ENCODE measurements at regions not wholly inside any gene's neighbourhood (a gene's known extent, or its start where the extent isn't known, plus 50 kb on each side); places are given as distances from the start of the nearest gene placed in this dataset.

DNA sequence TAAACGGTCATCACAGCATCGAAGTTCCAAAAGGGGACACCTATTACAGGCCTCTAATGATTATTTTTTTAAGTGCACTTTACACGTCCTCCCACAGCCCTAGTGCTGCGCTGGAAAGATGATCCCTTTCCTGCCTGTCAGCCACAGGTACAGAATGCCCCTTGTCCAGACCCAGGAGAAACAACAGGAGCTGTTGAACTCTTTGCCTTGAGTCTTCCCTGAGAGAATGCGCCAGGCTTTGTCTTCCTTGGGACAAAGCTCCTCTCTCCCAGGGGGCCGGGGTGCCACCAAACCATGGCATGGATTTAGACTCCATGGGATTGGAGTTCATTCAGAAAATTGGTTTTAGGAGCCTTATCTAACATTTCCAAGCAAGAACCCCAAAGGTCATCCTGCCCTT, 319.0 kb upstream of the SOX11 start:
- no peaks in the 10 kb centered on the region for H3K27me3 Mint-ChIP-seq (ENCODE audit: low read depth)
- no peak overlapping the region for H3K27ac Mint-ChIP-seq (ENCODE audit: unreplicated experiment)
- no peaks in the 10 kb centered on the region for H3K9me3 Mint-ChIP-seq (ENCODE audit: low read depth)
- peaks cover 7% of the 10 kb centered on the region for H3K4me1 Mint-ChIP-seq (ENCODE audit: low read depth)
- TF ChIP-seq, protein P1, sequence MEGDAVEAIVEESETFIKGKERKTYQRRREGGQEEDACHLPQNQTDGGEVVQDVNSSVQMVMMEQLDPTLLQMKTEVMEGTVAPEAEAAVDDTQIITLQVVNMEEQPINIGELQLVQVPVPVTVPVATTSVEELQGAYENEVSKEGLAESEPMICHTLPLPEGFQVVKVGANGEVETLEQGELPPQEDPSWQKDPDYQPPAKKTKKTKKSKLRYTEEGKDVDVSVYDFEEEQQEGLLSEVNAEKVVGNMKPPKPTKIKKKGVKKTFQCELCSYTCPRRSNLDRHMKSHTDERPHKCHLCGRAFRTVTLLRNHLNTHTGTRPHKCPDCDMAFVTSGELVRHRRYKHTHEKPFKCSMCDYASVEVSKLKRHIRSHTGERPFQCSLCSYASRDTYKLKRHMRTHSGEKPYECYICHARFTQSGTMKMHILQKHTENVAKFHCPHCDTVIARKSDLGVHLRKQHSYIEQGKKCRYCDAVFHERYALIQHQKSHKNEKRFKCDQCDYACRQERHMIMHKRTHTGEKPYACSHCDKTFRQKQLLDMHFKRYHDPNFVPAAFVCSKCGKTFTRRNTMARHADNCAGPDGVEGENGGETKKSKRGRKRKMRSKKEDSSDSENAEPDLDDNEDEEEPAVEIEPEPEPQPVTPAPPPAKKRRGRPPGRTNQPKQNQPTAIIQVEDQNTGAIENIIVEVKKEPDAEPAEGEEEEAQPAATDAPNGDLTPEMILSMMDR (IDR thresholded peaks at IDR 0.05), result no peak
- peak overlapping the region; percentile 55 for H3K4me3 Mint-ChIP-seq (ENCODE audit: unreplicated experiment)
- H3K36me3 Mint-ChIP-seq (ENCODE audit: low read depth), result peaks cover 2% of the 10 kb centered on the region
- DNase-seq (ENCODE audit: low spot score), result no peak

DNA sequence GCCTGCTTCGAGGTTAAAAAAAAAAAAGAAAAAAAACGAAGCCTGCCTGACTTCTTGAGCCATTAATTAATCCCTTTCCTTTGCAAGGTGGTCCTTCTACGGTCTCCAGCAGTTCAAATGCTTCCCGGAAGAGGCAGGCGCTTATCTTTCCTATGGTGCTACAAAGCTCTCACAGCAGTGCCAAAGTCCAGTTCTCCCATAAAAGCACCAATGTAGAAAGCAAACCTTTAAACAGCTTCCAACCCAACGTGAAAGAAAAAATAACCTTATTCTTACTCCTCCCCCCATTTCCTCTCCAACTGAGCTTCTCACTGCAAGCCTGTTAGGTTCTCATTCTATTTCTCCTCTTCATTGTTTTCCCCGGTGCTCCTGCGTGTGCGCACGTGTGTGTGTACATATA, 317.4 kb upstream of the SOX11 start:
- Mint-ChIP-seq H3K4me3 (ENCODE audit: unreplicated experiment) (no peak overlapping the region), H3K9me3 (ENCODE audit: low read depth) (no peaks in the 10 kb centered on the region), H3K27ac (ENCODE audit: unreplicated experiment) (no peak overlapping the region), H3K36me3 (ENCODE audit: low read depth) (peaks cover 2% of the 10 kb centered on the region), H3K27me3 (ENCODE audit: low read depth) (no peaks in the 10 kb centered on the region), H3K4me1 (ENCODE audit: low read depth) (peaks cover 7% of the 10 kb centered on the region)
- DNase-seq (ENCODE audit: low spot score), result no peak
- TF ChIP-seq, protein P1 (IDR thresholded peaks at IDR 0.05), result no peak

DNA sequence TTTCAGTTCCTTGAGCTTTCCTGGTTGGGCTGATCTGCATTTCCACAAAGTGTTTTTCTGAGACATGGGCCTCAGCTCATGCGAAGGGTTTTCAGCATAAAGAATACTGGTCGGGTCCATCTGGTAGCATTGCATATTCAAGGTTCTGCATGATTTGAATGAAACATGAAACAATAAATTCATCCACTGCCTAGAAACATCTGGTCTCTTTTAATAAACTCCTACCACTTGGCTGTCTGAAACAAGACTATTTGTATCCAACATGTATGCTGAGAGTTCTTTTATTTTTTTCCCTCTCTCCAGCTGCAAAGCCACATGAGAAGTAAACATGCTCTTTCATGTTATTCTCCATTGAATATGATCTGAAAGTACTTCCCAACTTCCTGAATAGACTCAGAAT, 314.9 kb upstream of the SOX11 start:
- H3K36me3 Mint-ChIP-seq (ENCODE audit: low read depth), result peaks cover 2% of the 10 kb centered on the region
- no peaks in the 10 kb centered on the region for H3K9me3 Mint-ChIP-seq (ENCODE audit: low read depth)
- H3K27me3 Mint-ChIP-seq (ENCODE audit: low read depth), result no peaks in the 10 kb centered on the region
- TF ChIP-seq, protein P1 (IDR thresholded peaks at IDR 0.05), result no peak
- DNase-seq (ENCODE audit: low spot score), result no peak
- H3K4me1 Mint-ChIP-seq (ENCODE audit: low read depth), result peaks cover 7% of the 10 kb centered on the region
- H3K4me3 Mint-ChIP-seq (ENCODE audit: unreplicated experiment), result no peak overlapping the region
- H3K27ac Mint-ChIP-seq (ENCODE audit: unreplicated experiment), result no peak overlapping the region

DNA sequence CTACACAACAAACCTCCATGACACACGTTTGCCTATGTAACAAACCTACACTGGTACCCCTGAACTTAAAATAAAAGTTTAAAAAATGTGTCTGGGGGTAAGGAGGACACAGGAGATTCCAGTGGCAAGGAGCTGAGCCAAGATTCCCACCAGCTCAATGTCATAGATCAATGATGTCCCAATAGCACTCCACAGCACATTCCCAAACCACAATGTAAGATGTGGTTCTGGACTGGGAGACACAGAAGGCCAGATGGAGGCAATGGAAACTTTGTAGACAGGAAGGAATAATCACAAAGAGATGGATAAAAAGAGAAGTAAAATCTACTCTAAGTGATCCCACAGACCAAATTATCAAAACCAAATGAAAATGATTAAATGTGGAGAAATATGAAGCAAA, 312.4 kb upstream of the SOX11 start:
- TF ChIP-seq, protein P1 (IDR thresholded peaks at IDR 0.05), result no peak
- no peak overlapping the region for H3K27ac Mint-ChIP-seq (ENCODE audit: unreplicated experiment)
- no peaks in the 10 kb centered on the region for H3K4me1 Mint-ChIP-seq (ENCODE audit: low read depth)
- H3K4me3 Mint-ChIP-seq (ENCODE audit: unreplicated experiment), result no peak overlapping the region
- no peaks in the 10 kb centered on the region for H3K27me3 Mint-ChIP-seq (ENCODE audit: low read depth)
- no peaks in the 10 kb centered on the region for H3K9me3 Mint-ChIP-seq (ENCODE audit: low read depth)
- H3K36me3 Mint-ChIP-seq (ENCODE audit: low read depth), result peaks cover 2% of the 10 kb centered on the region
- no peak for DNase-seq (ENCODE audit: low spot score)

DNA sequence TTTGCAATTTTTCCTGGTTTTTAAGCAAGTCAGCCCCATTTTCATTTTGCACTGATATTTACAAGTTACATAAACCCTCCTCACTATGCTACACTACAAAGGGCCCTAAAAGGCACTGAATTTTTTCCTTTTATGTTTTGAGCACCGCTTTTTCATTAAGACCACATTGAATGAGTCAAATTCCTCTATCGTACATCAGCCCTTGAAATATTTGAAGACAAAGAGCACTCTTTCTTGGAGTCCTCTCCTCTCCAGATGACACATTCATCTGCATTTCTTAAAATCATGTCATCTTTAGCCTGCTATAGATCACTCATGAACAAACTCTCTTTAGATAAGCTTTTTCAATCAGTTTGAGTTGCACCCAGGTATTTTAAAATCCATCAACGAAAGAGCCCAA, 306.6 kb upstream of the SOX11 start:
- Mint-ChIP-seq H3K4me1 (ENCODE audit: low read depth) (no peaks in the 10 kb centered on the region), H3K4me3 (ENCODE audit: unreplicated experiment) (no peak overlapping the region), H3K27ac (ENCODE audit: unreplicated experiment) (no peak overlapping the region), H3K27me3 (ENCODE audit: low read depth) (no peaks in the 10 kb centered on the region), H3K36me3 (ENCODE audit: low read depth) (no peaks in the 10 kb centered on the region), H3K9me3 (ENCODE audit: low read depth) (no peaks in the 10 kb centered on the region)
- no peak for DNase-seq (ENCODE audit: low spot score)
- TF ChIP-seq, protein P1 (IDR thresholded peaks at IDR 0.05), result no peak
